Astrocyte of the spinal cord (primary cell): ENCODE measurements at regions not wholly inside any gene's neighbourhood (a gene's known extent, or its start where the extent isn't known, plus 50 kb on each side); places are given as distances from the start of the nearest gene placed in this dataset.

ENCODE experiments used
- DNase-seq: peaks from one replicate; pipeline ENCODE4 v3.0.0; 2011; ENCODE audit warnings: low read depth, low spot score
- H3K4me3 ChIP-seq: 2 replicates; pipeline ENCODE4 v1.5.1; 2011; ENCODE audit warnings: low read depth, mild to moderate bottlenecking, low read length, moderate library complexity
- in situ Hi-C: cut with HindIII; loops from 2 replicates; pipeline ENCODE4 v1.10.0; 2017; ENCODE audit warnings: low sequenced_read_pairs
- TF ChIP-seq, protein P1 (sequence below): IDR thresholded peaks from 2 replicates; pipeline ENCODE4 v1.5.1; 2012; ENCODE audit warnings: low read depth, mild to moderate bottlenecking, low read length, inconsistent platforms

DNA sequence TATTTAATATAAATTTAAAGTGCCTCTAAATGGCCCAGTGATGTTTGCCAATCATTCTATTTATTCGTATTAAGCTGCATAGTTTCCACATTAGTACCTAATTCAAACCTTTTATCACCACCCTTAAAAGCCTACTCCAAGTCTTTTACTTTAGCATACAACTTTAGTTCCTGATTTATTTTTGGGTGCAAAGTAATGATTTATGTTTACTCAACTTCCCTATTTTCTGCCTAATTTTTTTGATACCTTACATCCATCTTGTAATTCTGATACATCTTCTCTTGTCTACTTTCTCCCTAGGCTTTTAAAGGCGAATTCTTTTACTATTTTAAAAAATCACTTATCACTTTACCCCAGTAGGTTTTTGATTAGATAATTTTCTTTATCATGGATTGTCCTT is 2651.1 kb upstream of the PCDH20 start:
- DNase-seq: no peak
- TF ChIP-seq, protein P1, sequence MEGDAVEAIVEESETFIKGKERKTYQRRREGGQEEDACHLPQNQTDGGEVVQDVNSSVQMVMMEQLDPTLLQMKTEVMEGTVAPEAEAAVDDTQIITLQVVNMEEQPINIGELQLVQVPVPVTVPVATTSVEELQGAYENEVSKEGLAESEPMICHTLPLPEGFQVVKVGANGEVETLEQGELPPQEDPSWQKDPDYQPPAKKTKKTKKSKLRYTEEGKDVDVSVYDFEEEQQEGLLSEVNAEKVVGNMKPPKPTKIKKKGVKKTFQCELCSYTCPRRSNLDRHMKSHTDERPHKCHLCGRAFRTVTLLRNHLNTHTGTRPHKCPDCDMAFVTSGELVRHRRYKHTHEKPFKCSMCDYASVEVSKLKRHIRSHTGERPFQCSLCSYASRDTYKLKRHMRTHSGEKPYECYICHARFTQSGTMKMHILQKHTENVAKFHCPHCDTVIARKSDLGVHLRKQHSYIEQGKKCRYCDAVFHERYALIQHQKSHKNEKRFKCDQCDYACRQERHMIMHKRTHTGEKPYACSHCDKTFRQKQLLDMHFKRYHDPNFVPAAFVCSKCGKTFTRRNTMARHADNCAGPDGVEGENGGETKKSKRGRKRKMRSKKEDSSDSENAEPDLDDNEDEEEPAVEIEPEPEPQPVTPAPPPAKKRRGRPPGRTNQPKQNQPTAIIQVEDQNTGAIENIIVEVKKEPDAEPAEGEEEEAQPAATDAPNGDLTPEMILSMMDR: no peak
- in situ Hi-C loops: no loop called here
- no peak overlapping the region for H3K4me3 ChIP-seq

DNA sequence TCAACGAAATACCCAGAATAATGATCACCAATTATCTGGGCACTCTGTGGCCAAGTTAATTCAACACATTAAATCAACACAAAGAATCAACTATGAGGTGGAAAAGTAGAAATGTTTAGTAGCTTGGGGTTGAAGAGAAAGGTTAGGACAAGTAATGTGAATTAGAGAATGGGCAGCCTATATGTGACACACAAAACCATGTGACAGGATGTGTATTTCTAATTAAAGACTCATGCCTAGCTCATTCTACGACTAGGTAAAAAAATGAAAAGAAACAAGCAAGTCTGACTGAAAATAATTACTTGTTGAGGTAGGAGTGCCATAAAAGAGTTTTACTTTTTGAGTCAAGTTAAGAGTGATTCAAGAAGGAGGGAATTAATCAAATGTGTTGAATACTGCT is 2646.0 kb upstream of the PCDH20 start:
- H3K4me3 ChIP-seq: no peak overlapping the region
- DNase-seq: no peak
- in situ Hi-C loops: no loop called here
- TF ChIP-seq, protein P1: no peak

DNA sequence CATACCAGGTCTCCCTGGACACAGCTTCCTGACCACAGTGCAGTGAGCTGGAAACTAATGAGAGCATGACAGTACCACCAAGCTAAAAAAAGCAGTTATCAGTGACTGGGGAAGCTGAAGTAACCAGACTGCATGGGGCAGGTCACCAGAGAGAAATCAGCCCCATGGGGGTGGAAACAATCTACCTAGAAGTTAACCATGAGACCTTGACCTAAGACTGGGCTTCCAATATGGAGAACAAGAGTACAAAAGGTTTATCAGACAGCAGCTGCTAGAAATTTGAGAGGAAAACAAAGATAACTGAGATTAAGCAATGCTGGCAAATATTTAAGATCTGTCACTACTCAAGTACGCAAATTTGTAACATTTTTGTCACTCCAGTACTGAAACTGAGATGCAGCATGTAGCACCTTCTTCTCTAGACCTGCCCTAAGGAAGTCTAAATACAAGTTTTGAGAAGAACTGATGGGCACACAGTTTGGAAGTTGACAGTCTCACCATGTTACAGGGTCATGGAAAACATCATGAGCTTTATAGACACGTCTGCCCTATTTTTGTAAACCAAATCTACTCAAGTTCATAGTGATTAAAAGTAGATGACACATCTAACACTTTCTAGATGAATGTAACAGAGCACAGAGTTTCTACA is 2641.8 kb upstream of the PCDH20 start:
- TF ChIP-seq, protein P1: no peak
- H3K4me3 ChIP-seq: no peak overlapping the region
- in situ Hi-C loops: no loop called here
- DNase-seq: no peak

DNA sequence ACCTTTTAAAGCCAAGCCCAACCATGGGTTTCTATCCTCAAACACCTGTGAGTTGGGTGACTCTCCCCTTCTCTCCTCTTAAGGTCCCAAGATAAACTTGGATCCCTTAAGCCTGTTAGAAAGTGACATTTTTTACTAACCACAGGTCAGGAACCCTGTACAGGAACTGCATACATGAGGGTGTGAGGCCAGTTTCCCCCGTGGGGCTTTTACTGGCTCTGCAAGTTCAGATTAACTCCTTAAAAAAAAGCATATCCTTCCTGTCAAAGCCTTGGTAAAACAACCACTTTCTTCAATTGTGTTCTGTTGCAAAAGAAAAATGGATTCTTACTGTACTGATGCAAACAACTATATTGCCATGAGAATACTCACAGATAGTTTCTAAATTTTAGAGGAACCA is 2638.7 kb upstream of the PCDH20 start:
- no peak for DNase-seq
- in situ Hi-C loops: no loop called here
- TF ChIP-seq, protein P1: no peak
- no peak overlapping the region for H3K4me3 ChIP-seq

DNA sequence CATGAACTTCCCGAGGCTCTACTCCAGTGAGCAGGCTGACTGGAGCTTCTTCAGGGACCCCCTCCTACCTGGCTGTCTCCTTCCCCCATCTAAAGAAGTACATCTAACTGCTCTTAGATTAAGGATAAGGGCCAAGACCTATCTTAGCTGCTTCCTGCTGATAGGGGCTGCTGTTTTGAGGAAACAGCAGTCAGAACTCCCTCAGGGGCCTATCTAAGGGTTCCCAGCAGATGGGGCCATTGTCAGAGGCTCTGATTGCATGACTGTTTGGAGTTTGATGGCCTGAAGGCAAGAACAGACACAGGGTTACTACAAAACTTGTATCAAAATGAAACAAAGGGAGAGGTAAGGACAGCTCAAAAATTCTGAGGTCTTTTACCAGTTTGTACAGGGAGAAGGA is 2636.9 kb upstream of the PCDH20 start:
- DNase-seq: no peak
- TF ChIP-seq, protein P1: no peak
- no peak overlapping the region for H3K4me3 ChIP-seq
- in situ Hi-C loops: no loop called here

DNA sequence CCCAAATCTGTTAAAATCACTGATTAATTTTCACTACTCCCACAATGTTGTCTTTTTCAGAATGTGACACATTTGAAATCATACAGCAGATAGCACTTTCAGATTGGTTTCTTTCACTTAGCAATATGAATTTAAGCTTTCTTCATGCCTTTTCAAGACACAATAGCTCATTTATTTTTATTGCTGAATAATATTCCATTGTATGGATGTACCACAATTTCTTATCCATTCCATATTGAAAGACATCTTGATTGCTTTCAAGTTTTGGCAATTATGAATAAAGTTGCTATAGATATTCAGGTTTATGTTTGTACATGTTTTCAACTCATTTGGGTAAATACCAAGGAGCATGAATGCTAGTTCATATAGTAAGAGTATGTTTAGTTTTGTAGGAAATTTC is 2635.6 kb upstream of the PCDH20 start:
- TF ChIP-seq, protein P1: no peak
- in situ Hi-C loops: no loop called here

DNA sequence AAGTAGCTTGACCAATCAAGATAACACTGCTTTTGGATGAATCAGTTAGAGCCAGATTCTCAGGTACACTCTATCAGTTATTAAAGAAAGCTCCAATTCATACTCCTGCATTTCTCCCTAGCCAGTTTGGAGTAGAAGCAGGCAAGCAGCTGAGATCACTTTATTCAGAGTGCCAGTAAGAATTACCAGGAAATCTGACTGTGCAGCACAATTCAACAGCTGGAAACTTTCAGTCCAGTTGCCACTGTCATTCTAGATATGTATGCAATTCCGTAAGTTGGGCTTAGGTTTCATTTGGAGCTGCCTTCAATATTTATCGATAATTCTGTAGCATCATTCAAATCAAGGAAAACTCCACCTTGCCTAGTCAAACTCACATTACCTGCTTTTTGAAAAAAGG is 2625.6 kb upstream of the PCDH20 start:
- DNase-seq: no peak
- in situ Hi-C loops: no loop called here
- H3K4me3 ChIP-seq: no peak overlapping the region
- TF ChIP-seq, protein P1: no peak

More for the DNA sequence above, 2635.6 kb upstream of the PCDH20 start:
- no peak for DNase-seq
- no peak overlapping the region for H3K4me3 ChIP-seq
